RPMI8226 (cell line): ENCODE measurements at regions not wholly inside any gene's neighbourhood (a gene's known extent, or its start where the extent isn't known, plus 50 kb on each side); places are given as distances from the start of the nearest gene placed in this dataset.
"Not testable (repeated sequence)": the region's sequence is repeated elsewhere in the genome, so short reads cannot be mapped to it uniquely, and the experiment has no call there.

Experiments used
- DNase-seq: peaks from one replicate; pipeline ENCODE4 v3.0.0-alpha.2; 2015

DNA sequence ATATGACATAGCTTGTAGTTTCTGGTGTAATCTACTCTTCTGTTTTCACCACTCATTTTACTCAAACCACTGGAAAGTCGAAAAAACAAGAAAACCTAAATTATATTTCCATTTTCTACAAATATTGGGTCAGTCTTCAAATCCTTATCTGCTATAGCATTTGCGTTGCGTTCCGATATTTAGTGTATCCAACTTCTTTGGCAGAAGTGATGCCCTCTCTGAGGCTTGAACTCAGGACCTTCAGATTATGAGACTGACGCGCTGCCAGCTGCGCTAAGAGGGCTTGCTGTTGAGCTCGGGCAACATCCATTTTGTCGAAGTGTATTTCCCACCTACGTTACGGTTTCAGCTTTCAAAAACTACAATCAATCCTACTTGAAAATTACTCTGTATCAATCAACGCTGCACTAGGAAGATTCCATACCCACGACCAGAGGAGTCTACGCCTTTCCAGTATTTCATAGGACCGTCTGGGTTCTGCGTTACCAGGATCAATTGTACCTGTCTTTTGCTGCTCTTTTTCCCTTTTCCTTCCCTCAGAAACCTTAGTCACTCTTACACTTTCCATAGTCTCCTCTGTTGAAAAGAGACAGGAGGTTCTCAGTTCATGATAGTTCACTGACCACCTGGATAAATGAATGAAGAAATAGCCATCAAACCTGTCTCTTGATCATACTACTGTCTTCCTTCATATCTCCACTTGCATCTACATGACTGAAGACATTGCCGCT lies 140.5 kb upstream of the ZNF322 start:
- not testable (repeated sequence) for DNase-seq

DNA sequence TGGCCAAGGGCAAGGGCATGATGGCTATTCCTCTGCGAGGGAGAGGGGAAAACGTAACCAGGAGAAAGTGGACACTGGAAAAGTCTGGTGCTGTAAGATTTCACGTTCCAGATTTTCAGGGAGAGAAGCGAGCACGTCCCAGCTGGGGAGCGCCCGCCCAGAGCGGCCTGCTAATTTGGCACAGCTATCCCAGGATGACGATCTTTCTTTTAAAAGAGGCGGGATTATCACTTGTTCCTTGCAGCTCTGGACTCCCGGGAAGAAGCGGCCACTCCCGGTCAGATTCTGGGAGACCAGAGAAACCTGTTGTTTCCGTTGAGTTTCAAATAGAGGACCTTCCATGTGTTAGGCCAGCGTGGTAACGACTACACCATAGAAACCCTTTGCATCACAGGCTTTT lies 144.2 kb upstream of the ZNF322 start:
- DNase-seq = not testable (repeated sequence)

DNA sequence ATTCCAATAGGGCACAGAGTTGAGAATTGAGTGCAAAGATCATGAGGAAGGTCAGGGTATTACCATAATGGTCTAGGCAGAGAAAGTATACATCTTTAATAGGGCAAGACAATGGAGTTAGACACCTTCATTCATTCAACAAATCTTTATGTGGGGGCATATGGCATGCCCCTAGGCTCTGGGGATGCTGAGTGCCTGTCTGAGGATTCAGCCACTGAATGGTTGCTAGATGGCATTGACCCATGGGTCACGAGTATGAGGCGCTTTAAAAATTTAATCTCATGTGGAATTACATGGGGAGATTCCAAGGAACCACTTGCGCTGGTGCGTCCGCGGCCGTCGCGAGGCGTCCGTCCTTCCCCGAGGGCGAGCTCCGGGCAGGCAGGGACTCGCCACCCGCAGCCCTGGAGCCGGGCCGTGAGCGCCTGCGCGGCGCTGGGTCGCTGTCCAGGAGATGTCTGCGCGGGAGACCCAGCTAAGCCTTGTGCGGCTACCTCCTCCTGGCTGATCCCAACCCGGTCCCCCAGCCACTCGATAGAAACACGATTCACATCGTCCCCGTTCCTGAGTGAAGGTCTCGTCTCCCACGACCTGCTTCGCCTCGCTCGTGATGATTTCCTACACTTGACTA lies 152.1 kb upstream of the ZNF322 start:
- not testable (repeated sequence) for DNase-seq

DNA sequence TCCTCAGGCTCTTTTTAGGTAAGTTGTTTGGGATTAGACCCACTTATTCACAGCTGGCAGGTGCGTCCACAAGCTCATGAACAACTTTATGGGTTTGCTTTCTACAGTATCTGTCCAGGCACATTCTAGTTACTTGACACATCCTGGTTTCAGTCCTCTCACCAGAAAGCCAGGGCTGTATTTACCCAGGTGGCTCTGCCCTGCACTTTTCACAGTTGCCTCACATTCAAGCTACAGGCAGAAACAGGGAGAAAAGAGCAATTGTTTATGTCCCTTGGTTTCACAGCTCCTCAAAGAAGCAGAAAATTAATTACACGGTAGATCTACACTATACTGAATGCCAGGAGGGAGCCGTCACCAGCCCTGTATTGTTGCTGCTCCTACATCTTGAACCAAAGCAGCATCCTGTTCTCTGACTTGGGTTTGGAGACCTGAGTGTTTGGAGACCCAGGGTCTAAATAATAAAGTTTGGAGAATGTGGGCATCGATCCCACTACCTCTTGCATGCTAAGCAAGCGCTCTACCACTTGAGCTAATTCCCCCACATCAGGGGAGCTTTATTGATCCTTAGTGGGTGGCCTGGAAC lies 159.2 kb upstream of the ZNF322 start:
- not testable (repeated sequence) for DNase-seq

DNA sequence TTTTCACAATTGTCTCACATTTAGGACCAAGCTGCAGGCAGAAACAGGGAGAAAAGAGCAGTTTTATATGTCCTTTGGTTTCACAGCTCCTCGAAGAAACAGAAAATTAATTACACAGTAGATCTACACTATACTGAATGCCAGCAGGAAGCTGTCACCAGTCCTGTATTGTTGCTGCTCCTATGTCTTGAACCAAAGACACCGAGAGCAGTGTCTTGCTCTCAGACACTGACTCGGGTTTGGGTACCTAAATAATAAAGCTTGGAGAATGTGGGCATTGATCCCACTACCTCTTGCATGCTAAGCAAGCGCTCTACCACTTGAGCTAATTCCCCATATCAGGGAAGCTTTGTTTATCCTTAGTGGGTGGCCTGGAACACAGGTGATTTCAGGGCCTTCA lies 168.4 kb upstream of the ZNF322 start:
- DNase-seq = not testable (repeated sequence)

DNA sequence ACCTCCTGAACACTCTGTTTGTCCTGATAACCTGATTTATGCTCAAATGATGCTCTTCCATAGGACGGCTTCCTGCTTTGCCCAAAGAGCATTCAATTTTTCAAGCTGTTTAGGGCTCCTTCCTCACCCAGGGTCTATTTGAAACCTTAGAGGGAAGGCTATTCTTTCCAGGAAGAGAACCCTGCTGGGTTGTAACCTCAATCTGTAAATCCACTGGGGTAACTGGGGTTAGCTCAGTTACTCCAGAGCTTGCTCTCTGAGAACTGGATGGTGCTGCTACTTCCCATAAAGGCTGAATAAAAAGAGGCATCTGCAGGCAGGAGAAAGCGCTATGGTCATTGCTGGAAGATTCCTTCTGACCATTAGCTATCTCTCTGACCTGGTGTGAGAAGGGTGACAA lies 169.9 kb upstream of the ZNF322 start:
- DNase-seq = not testable (repeated sequence)

DNA sequence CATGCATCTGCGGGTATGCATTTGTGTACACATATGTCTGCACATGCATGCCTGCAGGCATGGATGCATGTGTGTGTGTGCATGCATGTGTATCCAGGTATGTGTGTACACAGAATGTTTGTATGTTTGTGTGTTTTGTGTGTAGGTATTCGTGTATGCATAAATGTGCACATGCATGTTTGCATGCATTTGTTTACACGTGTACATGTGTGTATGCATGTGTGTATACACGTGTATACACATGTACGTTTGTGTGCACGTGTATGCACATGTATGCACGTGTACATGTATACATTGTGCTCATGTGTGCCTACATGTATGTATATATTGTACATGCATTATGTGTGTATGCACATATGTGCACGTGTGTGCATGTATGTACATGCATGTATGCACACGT lies 171.4 kb upstream of the ZNF322 start:
- DNase-seq = not testable (repeated sequence)

DNA sequence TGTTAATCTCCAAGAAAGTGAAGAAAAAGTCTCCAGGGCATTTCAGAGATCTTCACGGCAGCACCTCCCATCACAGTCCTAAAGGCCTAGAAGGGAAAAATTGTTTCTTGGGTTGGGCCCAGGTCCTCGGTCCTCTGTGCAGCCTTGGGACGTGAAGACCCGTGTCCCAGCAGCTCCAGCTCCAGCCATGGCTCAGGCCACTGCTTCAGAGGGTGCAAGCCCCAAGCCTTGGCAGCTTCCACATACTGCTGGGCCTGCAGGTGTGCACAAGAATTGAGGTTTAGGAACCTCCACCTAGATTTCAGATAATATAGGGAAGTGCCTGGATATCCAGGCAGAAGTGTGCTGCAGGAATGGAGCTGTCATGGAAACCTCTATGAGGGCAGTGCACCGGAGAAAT lies 176.2 kb upstream of the ZNF322 start:
- DNase-seq = not testable (repeated sequence)

DNA sequence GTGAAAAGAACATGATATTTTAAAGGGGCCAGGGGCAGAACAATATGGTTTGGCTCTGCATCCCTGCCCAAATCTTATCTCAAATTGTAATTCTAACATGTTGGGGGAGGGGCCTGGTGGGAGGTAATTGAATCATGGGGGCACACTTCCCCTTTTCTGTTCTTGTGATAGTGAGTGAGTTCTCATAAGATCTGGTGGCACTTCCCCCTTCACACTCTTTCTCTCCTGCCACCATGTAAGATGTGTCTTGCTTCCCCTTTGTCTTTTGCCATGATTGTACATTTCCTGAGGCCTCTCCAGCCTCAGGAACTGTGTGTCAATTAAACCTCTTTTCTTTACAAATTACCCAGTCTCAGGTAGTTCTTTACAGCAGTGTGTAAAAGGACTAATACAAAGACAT lies 177.1 kb upstream of the ZNF322 start:
- not testable (repeated sequence) for DNase-seq

DNA sequence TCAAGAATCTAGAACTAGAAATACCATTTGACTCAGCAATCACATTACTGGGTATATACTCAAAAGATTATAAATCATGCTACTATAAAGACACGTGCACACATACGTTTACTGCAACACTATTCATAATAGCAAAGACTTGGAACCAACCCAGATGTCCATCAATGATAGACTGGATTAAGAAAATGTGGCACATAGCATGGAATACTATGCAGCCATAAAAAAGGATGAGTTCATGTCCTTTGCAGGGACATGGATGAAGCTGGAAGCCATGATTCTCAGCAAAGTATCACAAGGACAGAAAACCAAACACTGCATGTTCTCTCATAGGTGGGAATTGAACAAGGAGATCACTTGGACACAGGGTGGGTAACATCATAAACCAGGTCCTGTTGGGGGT lies 185.3 kb upstream of the ZNF322 start:
- not testable (repeated sequence) for DNase-seq

DNA sequence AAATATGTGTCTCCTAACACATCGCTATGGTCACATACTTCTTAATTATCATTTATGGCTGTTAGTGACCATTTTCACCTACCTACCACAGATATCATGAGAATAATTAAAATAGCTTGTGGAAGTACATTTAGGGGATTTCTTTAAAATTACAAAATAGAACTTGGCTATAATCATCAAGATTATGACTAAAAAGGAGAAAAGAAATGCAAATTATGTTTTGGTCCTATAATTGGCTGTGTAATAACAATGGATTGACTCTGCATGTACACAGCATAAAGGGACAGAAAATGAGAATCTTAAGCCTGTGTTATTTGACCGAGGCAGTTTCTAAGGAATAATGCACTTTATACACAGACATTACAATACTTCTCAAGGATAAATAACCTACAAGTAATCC lies 197.7 kb upstream of the ZNF322 start:
- DNase-seq = not testable (repeated sequence)

DNA sequence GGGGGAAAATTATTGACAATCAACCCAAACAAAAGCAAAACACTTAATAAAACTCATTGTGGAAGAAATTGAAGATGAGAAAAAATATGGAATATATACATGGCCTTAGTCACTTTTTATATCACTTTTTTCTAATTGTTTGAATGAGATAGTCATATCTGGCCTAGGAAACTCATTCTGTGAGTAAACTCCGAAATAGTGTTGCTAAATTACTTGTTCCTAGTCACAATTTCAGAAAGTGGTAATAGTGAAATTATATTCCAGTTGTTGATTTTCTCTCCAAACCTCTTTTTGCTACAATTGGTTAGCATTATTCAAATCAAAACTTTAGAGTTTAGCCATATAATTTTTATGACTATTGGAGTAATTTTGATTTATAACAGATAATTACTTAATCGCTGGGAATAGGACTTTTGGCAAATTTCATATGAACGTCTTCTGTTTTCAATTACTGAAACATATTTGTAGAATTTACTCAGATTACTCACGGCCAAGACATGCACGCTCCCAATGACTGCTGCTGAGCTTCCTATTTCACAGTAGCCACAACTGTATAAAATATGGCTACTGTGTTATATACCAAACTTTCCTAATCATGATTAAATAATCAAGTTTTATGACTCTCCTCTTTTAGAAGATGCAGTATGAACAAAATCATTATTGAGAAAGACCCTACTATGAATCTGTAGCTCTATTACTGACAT lies 199.7 kb upstream of the ZNF322 start:
- not testable (repeated sequence) for DNase-seq

DNA sequence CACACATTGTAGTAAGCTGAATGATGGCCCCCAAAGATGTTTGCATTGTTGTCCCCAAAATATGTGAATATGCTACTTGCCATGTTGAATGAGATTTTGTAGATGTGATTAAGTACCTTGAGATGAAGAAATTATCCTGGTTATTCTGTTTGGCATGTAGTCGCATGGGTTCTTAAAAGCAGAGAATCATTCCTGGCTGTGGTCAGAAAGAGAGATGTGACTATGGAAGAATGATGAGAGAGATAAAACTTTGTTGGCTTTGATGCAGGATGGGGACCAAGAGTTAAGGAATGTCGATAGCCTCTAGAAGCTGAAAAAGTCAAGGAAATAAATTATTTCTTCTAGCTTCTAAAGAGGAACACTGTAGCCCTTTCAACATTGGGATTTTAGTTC lies 200.2 kb upstream of the ZNF322 start:
- DNase-seq = not testable (repeated sequence)

DNA sequence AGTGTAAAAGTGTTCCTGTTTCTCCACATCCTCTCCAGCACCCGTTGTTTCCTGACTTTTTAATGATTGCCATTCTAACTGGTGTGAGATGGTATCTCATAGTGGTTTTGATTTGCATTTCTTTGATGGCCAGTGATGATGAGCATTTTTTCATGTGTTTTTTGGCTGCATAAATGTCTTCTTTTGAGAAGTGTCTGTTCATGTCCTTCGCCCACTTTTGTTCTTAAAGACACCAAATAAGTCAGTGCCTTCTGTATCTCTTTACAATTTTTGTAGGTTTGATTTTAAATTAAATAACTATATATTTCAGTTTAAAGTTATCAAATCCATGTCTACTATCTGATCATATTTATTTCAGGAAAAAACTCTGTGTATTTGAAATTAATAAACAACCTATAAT lies 202.4 kb upstream of the ZNF322 start:
- not testable (repeated sequence) for DNase-seq

DNA sequence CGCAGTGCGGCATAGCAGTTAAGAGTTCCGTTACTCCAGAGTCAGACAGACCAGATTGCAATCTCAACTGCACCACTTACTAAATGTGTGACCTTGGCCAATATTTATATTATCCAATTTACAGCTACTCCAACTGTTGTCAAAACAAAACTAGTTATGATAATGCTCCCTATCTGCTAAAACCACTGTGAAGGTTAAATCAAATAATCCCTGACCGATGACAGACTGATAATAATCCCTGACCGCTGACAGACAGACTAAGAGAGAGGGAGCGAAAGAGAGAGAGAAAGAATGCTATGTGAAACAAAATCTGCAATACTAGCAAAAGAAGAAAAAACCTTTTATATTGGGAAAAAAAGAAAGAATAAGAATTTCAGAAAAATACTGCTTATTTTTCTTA lies 204.1 kb upstream of the ZNF322 start:
- DNase-seq = not testable (repeated sequence)

DNA sequence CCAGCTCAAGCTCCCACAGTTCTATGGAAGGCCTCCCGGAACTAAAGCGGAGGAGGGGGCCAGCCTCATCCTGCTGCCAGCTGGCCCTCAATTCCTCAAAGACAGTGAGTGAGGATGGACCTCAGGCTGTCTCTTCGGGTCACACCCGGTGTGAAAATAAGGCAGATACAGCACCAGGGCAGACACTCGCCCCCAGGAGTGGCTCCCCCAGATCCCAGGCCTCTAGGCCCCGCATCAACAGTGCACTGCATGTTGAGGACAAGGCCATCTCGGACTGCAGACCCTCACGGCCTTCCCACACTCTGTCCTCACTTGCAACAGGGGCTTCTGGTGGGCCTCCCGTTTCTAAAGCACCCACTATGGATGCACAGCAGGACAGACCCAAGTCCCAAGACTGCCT lies 239.2 kb upstream of the ZNF322 start:
- DNase-seq = not testable (repeated sequence)

DNA sequence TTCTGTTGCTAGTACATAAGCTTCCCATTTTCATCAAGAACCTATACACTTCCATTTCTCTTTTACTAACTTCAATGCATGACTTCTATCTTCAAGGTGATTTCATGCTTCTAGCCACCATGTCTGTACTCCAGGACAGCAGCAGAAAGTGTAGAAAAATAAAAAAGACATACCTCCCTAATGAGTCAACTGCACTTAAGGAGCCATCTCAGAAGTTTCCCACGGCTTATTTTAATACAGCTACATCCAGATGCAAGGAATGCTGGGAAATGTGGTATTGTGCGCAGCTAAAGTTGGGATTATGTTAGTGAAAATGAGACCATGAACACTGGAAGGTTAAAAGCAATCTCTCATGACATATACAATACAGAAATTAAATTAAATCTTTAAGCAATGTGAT lies 264.7 kb upstream of the ZNF322 start:
- not testable (repeated sequence) for DNase-seq

DNA sequence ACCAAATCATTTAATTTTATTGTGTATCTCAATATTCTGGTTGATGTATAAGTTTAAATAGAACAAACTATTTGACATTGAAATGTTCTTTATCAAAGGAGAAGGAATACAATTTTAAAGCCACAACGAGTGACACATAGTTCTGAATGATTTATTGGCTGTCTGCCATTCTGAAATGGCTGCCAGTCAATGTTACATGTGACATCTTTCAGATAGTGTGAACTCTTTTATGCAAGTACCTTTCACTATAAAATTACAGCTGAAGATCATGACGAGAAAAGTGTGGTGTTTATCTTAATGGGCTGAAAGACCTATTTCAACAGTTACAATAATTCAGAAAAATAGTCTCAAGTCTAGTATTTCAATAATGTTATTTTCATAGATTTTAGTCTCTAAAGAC lies 268.6 kb upstream of the ZNF322 start:
- DNase-seq = not testable (repeated sequence)

DNA sequence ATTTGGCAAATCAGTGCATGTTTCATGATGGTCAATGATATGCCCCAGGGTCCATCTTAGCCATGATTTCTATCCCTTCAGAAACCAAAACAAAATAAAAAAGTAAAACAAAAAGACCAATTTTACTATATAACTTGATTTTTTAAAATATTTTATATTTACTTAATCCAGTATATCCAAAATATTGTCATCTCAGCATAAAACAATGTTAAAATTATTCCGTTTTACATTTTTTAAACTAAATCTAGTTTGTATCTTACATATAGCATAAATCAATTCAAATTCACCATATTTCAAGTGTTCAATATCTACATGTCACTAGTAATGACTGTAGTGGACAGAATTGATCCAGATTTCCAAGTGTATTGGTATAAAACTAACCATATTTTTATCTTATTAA lies 277.7 kb upstream of the ZNF322 start:
- DNase-seq = not testable (repeated sequence)

DNA sequence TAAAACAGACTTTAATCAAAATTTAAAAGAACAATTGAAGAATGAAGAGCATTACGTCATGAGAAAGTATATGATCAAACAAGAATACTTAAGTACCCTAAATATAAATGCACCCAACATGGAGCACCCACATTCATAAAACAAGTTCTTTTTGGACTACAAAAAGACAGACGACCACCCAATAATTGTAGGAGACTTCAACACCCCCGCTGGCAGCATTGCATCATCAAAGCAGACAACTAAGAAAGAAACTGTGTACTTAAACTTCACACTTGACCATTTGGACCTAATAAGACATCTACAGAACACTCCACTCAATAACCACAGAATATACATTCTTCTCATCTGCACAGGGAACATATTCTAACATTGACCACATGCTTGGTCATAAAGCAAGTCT lies 291.7 kb upstream of the ZNF322 start:
- not testable (repeated sequence) for DNase-seq

DNA sequence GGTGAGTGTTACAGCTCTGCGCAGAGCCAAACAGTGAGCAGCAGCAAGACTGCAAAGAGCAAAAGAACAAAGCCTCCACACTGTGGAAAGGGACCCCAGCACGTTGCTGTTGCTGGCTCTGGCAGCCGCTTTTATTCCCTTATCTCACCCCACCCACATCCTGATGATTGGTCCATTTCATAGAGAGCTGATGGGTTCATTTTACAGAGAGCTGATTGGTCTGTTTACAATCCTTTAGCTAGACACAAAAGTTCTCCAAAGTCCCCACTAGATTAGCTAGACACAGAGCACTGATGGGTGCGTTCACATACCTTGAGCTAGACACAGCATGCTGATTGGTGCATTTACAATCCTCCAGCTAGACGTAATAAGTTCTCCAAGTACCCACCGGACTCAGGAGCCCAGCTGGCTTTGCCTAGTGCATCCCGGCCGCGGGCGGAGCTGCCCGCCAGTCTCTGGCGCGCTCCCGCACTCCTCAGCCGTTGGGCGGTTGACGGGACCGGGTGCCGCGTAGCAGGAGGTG lies 291.4 kb upstream of the PRSS16 start:
- DNase-seq = peak; percentile 66

DNA sequence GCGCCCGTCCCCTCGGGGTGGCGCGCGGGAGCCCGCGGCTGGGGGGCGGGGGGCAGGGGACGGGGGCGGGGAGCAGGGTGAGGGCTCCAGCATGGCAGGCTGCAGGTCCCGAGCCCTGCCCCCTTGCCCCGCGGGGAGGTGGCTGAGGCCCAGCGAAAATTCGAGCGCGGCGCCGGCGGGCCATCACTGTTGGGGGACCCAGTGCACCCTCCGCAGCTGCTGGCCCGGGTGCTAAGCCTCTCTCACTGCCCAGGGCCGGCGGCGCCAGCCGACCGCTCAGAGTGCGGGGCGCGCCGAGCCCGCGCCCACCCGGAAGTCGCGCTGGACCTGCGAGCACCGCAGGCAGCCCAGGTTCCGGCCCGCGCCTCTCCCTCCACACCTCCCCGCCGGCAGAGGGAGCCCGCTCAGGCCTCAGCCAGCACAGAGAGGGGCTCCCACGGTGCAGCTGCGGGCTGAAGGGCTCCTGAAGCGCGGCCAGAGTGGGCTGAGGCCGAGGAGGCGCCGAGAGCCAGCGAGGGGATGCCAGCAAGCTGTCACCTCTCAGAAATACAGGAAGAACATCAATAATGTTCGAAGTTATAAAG lies 290.8 kb upstream of the PRSS16 start:
- peak; percentile 83 for DNase-seq
